Testis (tissue), 2 donors: ENCODE measurements at regions not wholly inside any gene's neighbourhood (a gene's known extent, or its start where the extent isn't known, plus 50 kb on each side); places are given as distances from the start of the nearest gene placed in this dataset.

Experiments used
- CTCF ChIP-seq, 3 experiments: fragments of 450-650 bp in 2 of 3; fragments of 200-600 bp in 1 of 3; sonication (generic) in 1 of 3; IDR thresholded peaks; one replicate each; pipeline ENCODE4 v1.5.1; 2016 to 2019; ENCODE audit warnings: antibody characterized with exemption in 3 of 3, mild to moderate bottlenecking in 2 of 3, moderate library complexity in 1 of 3
- POLR2A ChIP-seq: fragments of 450-650 bp; IDR thresholded peaks from one replicate; pipeline ENCODE4 v1.6.1; 2017; ENCODE audit warnings: antibody characterized with exemption, mild to moderate bottlenecking, moderate library complexity

- TF ChIP-seq CTCF (IDR thresholded peaks at IDR 0.05) (no peak), POLR2A (no peak)
Measured at GRCh38 chr21:28256837-28257236, 735.8 kb downstream of the LTN1 start.
